ENCODE measurements at regions not wholly inside any gene's neighbourhood (a gene's known extent, or its start where the extent isn't known, plus 50 kb on each side); places are given as distances from the start of the nearest gene placed in this dataset.

DNA sequence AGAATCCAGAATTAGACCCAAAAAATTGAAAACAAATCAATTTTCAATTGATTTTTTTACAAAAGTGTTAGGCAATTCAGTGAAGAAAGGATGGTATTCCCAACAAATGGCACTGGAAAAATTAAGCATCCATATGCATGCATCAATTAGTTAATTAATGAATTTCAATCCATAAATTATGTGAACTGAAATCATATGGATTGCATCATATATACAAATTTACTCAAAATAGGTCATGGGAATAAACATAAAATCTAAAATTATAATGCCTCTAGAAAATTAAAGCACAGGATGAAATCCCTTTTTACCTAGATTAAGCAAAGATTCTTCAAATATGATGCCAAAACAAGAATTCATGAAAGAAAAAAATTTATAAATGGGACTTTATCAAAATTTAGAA lies 213.9 kb upstream of the KLHL29 start:
- DNase-seq: no peak

DNA sequence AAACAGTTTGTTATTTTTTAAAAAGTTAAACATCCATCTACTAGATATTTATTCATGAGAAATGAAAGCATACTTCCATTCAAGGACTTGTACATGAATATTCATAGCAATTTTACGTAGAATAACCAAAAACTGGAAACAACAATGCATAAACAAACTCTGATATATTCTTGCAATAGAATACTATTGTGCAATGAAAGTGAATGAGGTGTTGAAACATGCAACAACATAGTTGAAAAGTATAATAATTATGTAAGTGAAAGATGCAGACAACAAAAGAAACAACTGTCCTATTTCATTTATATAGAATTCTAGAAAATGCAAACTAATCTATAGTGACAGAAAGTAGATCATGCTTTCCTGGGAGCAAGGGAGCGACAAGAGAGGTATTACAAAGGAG lies 206.6 kb upstream of the KLHL29 start:
- no peak for DNase-seq

DNA sequence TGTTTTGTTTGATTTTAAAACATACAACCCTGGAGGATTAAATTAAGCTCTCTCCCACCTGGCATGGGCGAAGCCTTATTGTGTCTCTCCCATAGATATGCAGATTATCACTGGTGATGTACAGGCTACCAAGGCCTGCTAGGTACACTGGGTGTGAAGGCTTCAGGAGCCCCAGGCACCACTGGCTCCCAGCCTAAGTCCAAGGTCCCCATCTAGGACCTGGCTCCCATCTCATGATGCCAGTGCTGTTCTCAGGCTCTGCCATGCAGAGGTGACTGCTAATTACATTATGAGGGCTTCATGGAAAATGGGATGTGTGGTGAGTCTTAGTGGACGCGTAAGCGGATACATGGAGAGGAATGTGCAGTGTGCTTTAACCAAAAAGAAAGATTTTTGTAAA lies 201.2 kb upstream of the KLHL29 start:
- no peak for DNase-seq

DNA sequence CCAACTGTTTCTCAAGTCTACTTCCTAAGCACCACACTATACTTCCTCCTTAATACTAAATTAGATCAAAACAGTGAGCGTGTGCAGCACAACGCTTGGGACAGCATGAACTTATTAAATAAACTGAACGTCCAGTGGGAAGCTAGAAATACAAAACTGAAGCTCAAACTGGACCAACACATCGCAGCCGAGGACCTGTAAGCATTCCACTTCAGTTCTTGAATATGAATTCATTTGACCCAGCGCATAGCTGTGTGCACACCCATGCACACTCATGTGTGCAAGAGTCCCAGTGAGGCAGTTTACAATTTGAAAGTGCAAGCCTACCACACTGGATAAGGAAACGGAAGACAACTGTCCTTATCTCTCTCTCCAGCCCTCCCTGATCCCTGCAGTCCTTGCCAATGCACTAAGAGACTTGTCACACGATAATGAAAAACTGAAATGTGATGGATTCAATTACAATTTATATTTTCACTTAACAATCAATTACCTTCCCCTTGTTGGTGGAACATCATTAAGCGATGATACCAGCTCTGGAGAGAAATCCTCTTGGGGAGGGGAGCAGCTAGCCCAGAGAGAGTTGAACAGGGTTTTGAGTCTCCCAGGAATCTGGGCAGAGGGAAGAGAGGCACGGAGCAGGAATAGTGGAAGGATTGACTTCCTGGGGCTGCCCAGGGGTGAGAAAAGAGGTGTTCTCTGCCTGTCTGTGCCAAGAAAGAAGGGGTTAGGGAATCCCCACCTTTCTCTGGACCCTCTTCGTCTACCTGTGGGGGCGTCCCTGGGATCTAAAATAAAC lies 186.5 kb upstream of the KLHL29 start:
- no peak for DNase-seq

DNA sequence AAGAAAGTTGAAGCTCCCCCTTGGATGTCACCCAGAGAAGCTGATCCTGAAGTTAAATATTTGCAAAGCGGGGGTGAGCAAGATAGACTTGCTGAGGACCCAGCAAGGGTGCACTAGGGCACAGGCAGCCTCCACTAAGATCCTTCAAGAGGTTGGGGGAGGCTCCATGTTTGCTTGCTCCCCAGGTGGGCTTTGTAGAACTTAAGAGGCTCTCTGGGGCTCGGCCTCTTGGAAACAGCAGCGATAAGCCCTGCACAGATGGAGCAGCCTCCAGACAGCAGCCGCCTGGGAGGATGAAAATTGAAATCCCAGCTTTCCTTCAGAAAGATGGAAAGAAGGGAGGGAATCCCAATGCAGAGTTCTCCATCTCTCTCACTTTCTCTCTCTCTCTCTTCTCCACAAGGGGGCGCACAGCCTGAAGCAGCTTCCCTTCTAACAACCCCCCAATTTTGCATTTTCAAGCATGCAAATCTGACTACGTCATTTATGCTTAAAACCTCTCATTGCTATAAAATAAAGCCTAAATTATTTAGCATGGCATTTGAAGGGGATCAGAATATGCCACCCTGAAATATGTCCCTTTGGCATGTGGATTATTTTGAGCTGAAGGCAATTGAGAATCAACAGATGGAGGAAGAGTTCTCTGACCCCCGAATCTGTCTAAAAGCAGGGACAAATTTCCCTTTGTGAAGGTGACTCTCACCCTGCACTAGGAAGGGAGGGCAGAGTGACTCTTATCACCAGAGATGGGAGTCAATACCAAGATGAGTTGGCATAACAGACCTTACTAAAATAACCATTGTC lies 185.7 kb upstream of the KLHL29 start:
- no peak for DNase-seq

DNA sequence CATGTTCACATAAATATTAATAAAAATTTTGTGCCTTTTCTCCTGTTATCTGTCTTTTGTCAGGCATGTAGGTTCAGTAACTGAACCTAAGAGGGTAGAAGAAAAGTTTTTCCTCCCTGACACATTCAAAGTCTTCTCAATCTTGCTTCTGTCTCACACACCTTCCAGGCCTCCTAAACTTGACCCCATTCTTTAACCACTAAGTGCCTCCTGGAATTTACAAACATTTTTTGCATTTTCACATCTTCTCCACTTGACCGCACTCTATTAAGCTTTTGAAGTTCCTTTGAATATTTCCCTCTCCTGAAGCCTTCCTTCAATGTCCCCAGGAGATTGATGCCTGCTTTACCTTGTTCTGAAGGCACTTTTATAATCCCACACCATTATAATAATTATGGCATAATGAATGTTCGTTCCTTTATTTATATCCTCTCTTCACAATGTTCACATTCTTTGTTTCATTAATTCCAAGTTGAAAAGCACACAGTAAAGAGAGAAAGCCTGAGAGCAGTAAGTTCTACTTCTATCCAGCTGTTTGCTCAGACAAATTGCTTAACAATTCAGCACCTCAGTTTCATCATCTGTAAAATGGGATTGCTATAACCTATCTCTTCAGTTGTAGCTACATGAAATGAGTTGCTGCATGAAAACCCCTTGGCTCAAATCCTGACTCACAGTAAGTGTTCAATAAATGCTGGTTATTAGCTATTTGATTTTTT lies 184.8 kb upstream of the KLHL29 start:
- DNase-seq: no peak

DNA sequence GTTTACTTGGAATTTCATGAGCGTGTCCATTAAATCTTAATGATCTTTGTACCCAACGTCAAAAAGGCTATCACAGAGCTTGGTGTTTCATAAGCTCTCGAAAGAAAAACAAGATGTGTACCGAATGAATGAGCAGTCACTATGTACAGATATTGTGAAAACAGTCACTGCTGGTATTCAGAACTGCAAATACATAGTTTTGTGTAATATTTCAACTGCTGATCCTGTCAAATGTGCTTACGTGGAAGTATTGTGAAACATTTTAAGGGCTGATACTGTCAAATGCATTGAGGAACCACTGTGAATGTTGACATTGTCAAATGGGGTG lies 184.2 kb upstream of the KLHL29 start:
- DNase-seq: no peak

DNA sequence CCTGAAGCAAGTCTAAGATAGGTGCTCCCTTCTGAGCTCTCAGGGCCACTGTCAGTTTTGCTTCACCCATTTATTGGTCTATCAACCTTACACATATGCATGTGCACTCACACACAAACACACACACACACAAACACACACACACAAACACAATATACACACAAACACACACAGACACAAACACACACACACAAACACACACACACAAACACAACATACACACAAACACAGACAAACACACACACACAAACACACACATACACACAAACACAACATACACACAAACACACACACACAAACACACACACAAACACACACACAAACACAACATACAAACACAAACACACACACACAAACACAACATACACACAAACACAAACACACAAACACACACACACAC lies 181.6 kb upstream of the KLHL29 start:
- no peak for DNase-seq

DNA sequence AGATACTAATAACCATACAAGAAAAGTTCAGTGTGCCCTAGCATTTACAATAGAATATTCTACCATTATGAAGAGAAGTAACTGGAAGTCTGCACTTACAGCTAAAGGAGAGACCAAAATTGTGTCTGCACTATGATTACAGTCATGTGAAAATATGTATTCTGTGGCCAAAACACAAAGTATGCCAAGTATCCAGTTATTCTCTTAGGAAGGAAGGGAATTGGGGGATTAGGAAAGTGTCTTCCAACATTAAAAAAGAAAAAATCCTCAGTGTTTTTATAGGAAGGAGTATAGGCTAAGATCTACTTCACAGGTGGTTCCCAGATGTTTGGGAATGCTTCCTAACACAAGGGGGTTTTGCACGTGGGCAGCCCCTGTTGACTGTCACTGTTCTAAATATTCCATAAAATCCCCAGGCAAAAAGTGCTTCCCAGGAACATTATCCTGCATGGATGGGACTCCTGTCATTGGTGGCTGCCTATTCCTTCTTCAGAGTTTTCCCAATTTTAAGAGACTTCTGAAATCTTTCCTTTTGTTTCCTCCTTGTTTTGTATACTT lies 180.2 kb upstream of the KLHL29 start:
- DNase-seq: no peak

DNA sequence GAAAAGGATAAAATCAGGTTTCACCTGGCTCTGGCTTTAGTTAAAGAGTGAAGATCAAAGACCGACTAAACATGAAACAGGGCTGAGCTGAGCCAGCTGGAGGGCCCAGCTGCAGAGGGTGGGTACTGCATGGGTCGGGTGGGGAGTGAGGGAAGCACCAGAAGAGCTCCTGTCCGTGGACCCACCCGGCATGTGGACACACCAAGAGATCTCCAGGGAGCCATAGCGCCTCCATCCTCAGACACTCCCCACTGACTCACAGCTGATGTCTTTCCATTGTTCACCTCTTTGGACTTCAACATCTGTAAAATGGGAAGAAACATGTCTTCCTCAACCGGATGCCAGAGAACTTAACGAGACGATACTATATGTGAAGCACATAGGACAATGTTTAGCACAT lies 178.3 kb upstream of the KLHL29 start:
- DNase-seq: no peak

DNA sequence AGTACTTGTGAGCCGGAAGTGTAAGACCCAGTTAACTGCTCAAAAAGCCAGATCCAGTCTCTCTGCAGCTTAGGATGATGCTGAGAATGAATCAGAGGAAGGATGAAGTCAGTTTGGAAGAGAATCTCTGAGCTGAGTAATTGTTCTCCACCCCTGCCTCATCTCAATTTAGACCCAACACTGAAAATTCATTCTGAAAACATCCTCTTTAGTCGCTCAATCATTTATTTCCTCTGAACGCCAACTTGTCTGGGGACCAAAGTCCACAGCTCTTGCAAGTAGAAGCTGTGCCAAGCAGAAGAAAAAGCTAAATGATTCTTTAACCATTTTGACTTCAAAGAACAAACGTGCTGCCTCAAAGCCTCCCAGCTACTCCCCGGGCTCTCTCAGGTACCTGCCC lies 177.1 kb upstream of the KLHL29 start:
- no peak for DNase-seq

DNA sequence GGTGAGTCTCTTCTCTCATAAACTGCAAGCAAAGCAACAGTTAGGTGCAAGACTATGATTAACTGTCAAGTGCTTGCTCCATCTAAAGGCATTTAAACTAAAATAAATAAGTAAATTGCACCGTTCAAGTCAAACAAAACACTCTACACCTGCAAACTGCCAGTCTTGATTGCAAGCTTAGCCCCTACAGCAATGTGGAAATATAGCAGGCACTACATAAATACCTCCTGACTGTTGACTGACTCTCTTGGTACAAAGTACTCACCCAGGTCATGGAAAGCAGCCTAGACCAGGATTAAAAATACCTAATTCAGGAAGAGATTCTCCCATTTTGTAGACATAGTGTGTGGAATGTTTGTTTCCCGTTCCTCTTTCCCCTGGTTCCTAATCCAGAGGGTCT lies 176.6 kb upstream of the KLHL29 start:
- DNase-seq: no peak

DNA sequence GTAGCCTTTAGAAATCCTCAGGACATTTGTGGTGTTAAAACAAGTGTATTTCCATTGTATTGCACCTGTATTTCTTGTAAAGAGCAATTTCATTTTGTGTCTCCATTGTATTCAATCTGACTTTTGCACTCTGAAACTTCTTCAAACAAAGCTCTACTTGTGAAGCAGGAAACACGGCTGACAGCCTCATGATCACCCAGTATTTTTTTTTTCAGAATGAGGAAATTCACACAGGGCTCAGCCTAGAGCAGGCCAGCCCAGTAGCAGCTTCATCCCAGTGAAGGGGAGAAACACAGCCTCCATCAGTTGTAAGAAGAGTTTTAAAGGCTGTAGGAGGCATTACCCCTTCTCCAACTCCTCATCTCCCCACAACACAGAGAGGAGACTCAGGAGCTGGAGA lies 175.9 kb upstream of the KLHL29 start:
- no peak for DNase-seq

DNA sequence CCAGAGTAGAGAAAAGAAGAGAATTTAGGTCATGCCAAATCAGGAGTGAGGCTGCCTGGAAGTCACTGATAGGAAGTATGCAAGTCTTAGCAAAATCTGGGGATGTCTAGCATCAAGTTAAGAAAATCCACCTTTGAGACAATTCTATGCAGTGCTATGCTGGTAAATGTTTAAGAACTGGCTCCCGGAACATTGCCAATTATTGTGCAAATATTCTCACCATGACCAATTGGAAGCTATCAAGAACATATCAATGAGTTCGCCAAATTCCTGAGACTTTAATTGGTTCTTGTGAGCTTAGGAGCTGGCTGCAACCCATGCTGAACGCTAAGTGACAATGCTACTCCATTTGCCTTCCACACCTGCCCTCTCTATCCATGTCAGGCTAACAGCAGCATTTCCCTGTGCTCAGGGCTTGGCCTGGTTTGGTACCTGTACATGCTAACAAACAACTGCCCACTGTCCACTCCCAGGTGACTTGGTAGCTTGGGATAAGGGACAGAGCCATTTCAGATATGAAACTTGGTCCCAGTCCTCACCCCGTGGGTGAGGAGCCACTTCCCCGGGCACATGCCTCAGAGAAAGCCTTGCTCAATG lies 172.9 kb upstream of the KLHL29 start:
- no peak for DNase-seq

DNA sequence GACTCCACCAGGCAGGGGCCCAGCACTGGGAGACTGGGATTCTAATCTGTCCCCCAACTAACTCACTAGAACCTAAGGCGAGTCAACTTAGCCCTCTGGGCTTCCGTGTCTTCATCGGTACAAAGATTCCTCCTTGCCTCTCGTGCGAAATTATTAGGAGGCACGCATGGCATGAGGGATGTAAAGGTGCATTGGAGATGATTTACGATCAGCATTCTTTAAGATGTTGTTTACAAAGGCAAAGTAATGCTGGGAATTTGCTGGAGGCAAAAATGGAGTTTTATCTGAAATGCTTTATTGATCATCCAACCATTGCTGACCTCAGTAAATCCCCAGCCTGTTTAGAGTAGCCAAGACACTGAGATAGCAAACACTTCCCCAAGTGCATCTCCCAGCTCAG lies 171.8 kb upstream of the KLHL29 start:
- no peak for DNase-seq

DNA sequence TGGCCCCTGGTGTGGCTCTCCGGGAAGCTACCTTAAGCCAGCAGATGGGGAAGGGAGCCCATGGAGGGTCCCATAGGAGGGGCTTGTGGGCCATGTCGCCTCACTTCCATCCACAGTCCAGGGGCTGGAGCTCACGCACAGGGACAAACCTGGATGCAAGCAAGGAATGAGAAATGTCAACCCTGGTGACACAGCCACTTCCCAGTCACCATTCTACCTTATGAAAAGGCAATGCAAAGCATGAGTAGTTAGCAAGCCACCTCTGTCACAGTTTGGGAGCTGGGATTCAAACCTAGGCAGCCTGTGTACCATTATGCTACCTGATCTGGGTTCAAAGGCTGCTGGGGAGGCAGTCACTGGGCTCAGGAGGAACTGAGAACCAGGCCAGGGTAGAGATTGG lies 170.0 kb upstream of the KLHL29 start:
- DNase-seq: no peak

DNA sequence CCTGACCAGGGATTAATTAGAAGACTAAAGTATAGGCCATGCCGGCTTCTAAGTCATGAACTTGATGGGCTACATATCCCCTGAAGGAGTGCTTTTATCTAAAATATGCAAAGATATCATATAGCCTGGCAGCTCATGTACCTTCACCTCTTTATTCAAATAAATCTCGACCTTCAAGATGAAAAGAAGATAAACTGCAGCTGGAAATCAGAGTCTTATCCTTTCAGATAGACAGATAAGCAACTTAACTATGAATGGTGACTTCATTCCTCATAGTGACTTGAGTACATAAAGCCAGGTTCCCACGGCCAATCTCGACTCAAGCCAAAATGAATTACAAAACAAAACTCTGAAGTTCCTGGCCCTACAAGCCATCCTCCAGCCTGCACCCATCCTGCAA lies 165.3 kb upstream of the KLHL29 start:
- no peak for DNase-seq

DNA sequence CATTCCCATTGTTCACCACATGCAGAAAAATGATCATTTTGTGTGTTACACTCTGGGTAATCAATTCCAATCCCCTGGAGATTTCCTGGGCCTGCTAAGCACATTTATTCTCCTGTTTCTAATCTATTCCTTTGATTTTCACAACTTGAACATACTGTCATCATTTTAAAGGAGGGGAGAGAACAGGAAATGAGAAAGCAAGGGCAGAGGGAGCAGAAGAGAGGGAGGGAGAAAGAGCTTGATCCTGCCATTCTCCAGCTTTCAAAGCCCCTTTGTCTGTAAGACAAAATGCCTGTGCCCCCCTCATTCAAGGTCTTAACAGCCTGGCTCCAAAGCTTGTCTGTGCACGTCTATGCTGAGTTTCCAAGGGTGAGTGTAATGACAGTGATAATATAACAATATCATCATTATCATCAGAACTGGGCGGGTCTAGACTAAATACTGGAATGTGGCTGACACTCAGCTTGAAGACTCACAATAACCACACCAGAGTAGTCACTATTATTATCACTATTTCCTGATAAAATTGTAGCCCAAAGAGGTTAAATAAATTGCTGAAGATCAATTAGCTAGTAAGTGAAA lies 164.4 kb upstream of the KLHL29 start:
- DNase-seq: no peak

DNA sequence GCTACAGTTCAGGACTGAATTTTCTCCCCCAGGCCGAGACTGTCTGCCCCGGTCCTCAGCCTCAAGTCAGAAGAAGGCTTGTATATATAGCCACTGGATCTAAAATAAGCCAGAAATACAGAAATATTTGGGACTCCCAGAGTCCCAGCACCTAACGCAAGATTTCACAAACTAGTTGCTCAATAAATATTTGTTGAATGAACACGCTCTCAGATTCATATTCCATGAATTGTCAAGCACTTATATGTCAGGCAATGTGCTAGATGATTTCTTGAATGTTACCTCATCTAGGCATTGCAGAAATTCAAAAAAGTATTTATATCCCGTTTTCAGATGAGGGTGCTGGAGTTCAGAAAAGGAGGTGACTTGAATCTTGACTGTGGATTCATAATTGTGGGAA lies 163.7 kb upstream of the KLHL29 start:
- no peak for DNase-seq

DNA sequence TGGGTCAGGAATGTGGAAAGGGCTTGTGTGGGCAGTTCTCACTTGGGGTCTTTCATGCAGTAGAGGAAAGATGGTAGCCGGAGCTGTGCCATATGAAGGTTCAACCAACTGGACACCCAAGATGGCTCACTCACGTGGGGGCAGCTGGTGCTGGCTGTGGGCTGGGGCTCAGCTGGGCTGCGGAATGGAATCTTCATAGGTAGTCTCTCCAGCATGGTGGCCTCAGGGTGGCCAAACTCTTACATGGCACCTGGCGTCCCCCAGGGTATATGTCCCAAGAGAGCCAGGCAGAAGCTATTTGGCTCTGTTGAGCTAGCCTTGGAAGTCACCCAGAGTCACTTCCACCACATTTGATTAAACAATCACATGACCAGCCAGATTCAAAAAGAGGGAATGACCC lies 163.1 kb upstream of the KLHL29 start:
- no peak for DNase-seq

DNA sequence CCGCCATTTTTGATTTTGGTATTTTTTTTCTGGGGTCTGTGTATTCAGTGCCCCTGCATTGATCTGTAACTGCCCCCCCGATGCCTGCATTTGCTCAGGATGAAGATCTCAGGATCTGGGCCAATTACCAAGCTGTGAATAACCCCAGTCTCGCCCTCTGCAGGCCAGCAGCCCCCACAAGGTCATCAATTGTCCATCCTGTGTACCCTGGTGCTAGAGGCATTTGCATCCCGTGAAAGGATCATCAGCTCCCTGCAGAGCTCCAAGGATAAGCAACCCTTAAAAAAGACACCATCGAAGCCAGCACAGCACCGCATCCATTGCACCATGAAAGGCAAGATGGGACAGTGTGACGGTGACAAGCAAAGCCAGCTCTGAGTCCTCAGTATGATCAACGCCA lies 154.1 kb upstream of the KLHL29 start:
- no peak for DNase-seq

DNA sequence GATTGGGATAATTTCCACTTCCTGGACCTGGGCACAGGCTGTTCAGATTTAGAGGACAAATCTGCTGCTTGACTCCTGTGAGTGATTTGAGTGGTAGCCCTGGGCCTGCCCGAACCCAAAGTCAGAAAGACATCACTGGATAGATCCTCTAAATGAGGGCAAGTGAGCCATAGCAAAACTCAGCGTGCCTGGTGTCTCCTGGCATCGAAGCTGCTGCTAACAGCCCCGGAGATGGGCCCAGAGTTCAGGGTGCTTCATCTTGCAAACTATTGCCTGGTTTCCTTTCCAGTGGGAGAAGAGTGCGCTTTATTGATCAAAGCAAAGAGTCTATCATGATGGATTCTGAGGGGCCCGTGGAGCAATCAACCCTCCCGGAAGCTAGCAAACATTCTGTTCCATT lies 153.1 kb upstream of the KLHL29 start:
- DNase-seq: no peak

DNA sequence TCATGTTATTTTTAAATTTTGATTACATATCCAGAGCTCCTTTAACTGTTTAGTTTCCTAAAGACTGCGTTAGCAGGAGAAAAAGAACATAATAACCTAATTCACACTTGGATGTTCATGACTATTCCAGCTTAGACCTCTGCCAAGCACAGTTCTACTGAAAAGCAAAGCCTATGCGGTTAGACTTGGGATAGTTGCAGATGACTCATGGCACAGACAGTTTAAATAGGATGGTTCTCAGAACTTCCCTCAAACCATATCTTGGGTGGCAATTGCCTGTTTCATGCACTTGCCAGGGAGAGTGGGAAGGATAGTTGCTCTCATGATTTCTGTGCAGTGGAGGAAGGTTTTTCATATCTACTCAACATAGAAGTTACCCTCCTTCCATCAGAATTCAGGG lies 149.7 kb upstream of the KLHL29 start:
- no peak for DNase-seq

Measured in NCI-H446 treated with DMSO at 0.1 percent for 48 hours (cell line).